Upper lobe of left lung (tissue), 6 donors: ENCODE measurements at regions not wholly inside any gene's neighbourhood (a gene's known extent, or its start where the extent isn't known, plus 50 kb on each side); places are given as distances from the start of the nearest gene placed in this dataset.

Experiments
- ATAC-seq, 2 donors: fragments of 200-7000 bp; cut with Tn5 transposase; one replicate each; pipeline ENCODE4 v1.9.1; 2022; ENCODE audit warnings: mild to moderate bottlenecking in 2 of 2, moderate library complexity in 2 of 2; ENCODE audit not compliant: low FRiP score in 2 of 2
- DNase-seq, 2 donors: peaks; one replicate each; pipeline ENCODE4 v3.0.0-alpha.2; 2019 to 2020
- H3K27ac ChIP-seq, 4 donors: fragments of 200-600 bp; sonication (generic); one replicate each; pipeline ENCODE4 v1.5.1; 2016 to 2019
- H3K27me3 ChIP-seq, 4 donors: fragments of 200-600 bp; sonication (generic); one replicate each; pipeline ENCODE4 v1.5.1; 2017 to 2019
- H3K36me3 ChIP-seq, 4 donors: fragments of 200-600 bp; sonication (generic); one replicate each; pipeline ENCODE4 v1.5.1; 2016 to 2019
- H3K4me1 ChIP-seq, 4 donors: fragments of 200-600 bp; sonication (generic); one replicate each; pipeline ENCODE4 v1.5.1; 2018 to 2019
- H3K4me3 ChIP-seq, 4 donors: fragments of 200-600 bp; sonication (generic); one replicate each; pipeline ENCODE4 v1.5.1; 2017 to 2019; ENCODE audit warnings: mild to moderate bottlenecking in 2 of 4, moderate library complexity in 1 of 4
- H3K9me3 ChIP-seq, 4 donors: fragments of 200-600 bp; sonication (generic); one replicate each; pipeline ENCODE4 v1.5.1; 2018 to 2019
- EP300 ChIP-seq, 4 donors: sonication (generic); formaldehyde crosslinking; IDR thresholded peaks; one replicate each; pipeline ENCODE4 v1.5.1; 2017; ENCODE audit warnings: antibody characterized with exemption in 4 of 4, control low read depth in 2 of 4
- POLR2A ChIP-seq, 4 donors: fragments of 450-650 bp; IDR thresholded peaks; one replicate each; pipeline ENCODE4 v1.5.1; 2016 to 2017; ENCODE audit warnings: antibody characterized with exemption in 4 of 4, mild to moderate bottlenecking in 2 of 4
- POLR2AphosphoS5 ChIP-seq, 2 donors: sonication (generic); formaldehyde crosslinking; IDR thresholded peaks; one replicate each; pipeline ENCODE4 v1.5.1; 2017; ENCODE audit warnings: antibody characterized with exemption in 2 of 2
- WGBS, 2 donors: methylation state at CpG; one replicate each; pipeline ENCODE4 v1.1.5; 2017 to 2018; 5-methylcytosine and 5-hydroxymethylcytosine counted together
- TF ChIP-seq, protein P1 (sequence below), 6 experiments: fragments of 450-650 bp in 4 of 6; fragments of 200-600 bp in 2 of 6; sonication (generic) in 2 of 6; IDR thresholded peaks; one replicate each; pipeline ENCODE4 v1.5.1; 2016 to 2019; ENCODE audit warnings: antibody characterized with exemption in 6 of 6
- donor health status: DM: no; HTN: no; CAD: no; lungs with moderate emphysema.
- donor health status: DM: no; HTN: yes; CAD: no; lungs with severe emphysema.

GRCh38 chr1:14366091-14367018 lies 232.1 kb upstream of the KAZN start:
- ATAC-seq (peak in 1 of 2 donors; percentile 73), DNase-seq (peak in 1 of 2 donors; percentile 77)
- H3K36me3 ChIP-seq = no peaks in the 10 kb centered on the region
- H3K27ac ChIP-seq = peak overlapping the region in 1 of 4 donors; percentile 26
- TF ChIP-seq POLR2A (IDR thresholded peaks at IDR 0.05) (no peak), EP300 (IDR thresholded peaks at IDR 0.05) (no peak), POLR2AphosphoS5 (IDR thresholded peaks at IDR 0.05) (no peak)
- TF ChIP-seq, protein P1, sequence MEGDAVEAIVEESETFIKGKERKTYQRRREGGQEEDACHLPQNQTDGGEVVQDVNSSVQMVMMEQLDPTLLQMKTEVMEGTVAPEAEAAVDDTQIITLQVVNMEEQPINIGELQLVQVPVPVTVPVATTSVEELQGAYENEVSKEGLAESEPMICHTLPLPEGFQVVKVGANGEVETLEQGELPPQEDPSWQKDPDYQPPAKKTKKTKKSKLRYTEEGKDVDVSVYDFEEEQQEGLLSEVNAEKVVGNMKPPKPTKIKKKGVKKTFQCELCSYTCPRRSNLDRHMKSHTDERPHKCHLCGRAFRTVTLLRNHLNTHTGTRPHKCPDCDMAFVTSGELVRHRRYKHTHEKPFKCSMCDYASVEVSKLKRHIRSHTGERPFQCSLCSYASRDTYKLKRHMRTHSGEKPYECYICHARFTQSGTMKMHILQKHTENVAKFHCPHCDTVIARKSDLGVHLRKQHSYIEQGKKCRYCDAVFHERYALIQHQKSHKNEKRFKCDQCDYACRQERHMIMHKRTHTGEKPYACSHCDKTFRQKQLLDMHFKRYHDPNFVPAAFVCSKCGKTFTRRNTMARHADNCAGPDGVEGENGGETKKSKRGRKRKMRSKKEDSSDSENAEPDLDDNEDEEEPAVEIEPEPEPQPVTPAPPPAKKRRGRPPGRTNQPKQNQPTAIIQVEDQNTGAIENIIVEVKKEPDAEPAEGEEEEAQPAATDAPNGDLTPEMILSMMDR (IDR thresholded peaks at IDR 0.05) = no peak
- peaks cover 0 to 8% (median 0%) of the 10 kb centered on the region in 4 donors for H3K4me1 ChIP-seq
- H3K4me3 ChIP-seq = peak overlapping the region in 1 of 4 donors; percentile 2
- H3K27me3 ChIP-seq = no peaks in the 10 kb centered on the region
- H3K9me3 ChIP-seq = peaks cover 0 to 6% (median 0%) of the 10 kb centered on the region in 4 donors
- WGBS, 2 donors = 26 to 38% methylated on average over 16 to 18 of the region's 18 CpGs

DNA sequence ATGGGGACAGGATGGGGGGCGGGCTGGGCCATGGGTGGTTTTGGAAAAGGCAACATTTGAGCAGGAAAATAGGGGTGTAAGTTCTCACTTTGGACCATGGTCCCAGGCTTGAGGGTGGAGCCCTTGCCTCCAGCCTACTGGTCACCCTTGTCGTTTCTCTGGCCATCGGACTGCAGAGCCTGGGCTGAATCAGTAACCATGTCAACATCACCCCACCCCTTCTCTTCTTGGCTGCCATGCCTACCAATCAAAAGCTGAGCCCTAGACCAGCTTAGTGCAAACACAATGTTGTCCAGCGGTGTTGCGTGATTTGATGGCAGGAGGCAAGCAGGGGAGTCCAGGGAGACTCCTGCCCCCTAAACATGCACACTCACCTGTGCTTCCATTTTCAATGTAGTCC lies 231.0 kb upstream of the KAZN start:
- H3K4me1 ChIP-seq = peaks cover 0 to 8% (median 0%) of the 10 kb centered on the region in 4 donors
- DNase-seq = no peak
- peaks cover 0 to under 1% (median 0%) of the 10 kb centered on the region in 4 donors for H3K9me3 ChIP-seq
- no peak overlapping the region for H3K4me3 ChIP-seq
- WGBS, 2 donors = 74 to 86% methylated on average over 4 to 5 of the region's 5 CpGs
- ATAC-seq = no peak
- no peaks in the 10 kb centered on the region for H3K27me3 ChIP-seq
- H3K27ac ChIP-seq = no peak overlapping the region
- no peaks in the 10 kb centered on the region for H3K36me3 ChIP-seq
- TF ChIP-seq POLR2A (IDR thresholded peaks at IDR 0.05) (no peak), EP300 (IDR thresholded peaks at IDR 0.05) (no peak), POLR2AphosphoS5 (IDR thresholded peaks at IDR 0.05) (no peak)
- TF ChIP-seq, protein P1 (IDR thresholded peaks at IDR 0.05) = no peak

DNA sequence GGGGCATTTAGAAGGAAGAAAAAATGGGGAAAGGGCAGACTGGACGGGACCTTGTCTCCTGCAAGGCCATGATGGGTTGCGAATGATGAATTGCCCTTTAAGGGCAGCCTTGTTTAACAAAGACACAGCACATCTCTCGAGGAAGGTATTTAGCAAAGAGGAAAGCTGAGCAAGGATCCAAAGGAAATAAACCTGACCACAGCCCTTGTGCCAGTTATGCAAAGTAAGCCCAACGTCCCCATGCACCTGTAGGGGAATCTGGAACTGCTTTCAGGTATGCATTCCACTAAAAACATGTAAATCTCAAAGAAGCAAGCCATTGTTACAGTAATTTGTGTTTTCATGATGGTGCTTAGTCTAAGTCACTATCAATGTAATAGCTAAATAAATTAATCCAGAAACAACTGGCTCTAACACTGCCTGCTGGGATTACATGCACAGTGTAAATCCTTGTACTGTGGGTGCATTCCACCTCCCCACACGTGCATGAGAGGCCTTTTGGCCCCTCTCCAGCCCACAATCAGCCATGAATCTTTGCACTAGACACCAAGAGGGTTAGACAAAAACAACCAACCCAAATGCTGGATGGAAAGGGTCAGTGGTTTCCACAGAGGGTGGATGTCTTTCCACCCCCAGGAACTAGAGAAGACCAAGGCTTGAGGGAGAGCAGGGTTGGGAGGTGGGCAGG lies 228.8 kb upstream of the KAZN start:
- Histone ChIP-seq H3K4me3 (no peak overlapping the region), H3K27ac (no peak overlapping the region), H3K36me3 (no peaks in the 10 kb centered on the region), H3K4me1 (peaks cover 0 to 8% (median 0%) of the 10 kb centered on the region in 4 donors), H3K27me3 (no peaks in the 10 kb centered on the region), H3K9me3 (no peaks in the 10 kb centered on the region)
- ATAC-seq (no peak), DNase-seq (no peak)
- no peak for TF ChIP-seq EP300 (IDR thresholded peaks at IDR 0.05)
- TF ChIP-seq, protein P1 (IDR thresholded peaks at IDR 0.05) = no peak
- 28 to 39% methylated on average over 5 of the region's 5 CpGs for WGBS, 2 donors

- TF ChIP-seq, protein P1 (IDR thresholded peaks at IDR 0.05) = no peak
- TF ChIP-seq POLR2A (IDR thresholded peaks at IDR 0.05) = no peak
- TF ChIP-seq EP300 (IDR thresholded peaks at IDR 0.05) = no peak
- no peak for TF ChIP-seq POLR2AphosphoS5 (IDR thresholded peaks at IDR 0.05)
- no peak overlapping the region for H3K4me3 ChIP-seq
- H3K27ac ChIP-seq = no peak overlapping the region
- no peaks in the 10 kb centered on the region for H3K9me3 ChIP-seq
- 71 to 76% methylated on average over 6 of the region's 6 CpGs for WGBS, 2 donors
- no peaks in the 10 kb centered on the region for H3K4me1 ChIP-seq
- no peaks in the 10 kb centered on the region for H3K27me3 ChIP-seq
- no peaks in the 10 kb centered on the region for H3K36me3 ChIP-seq
- ATAC-seq = no peak
- DNase-seq = no peak
These were observed 226.6 kb upstream of the KAZN start for GRCh38 chr1:14371771-14372497.
